KMS-11 (cell line): ENCODE measurements at regions not wholly inside any gene's neighbourhood (a gene's known extent, or its start where the extent isn't known, plus 50 kb on each side); places are given as distances from the start of the nearest gene placed in this dataset.

Source experiments
- H2AFZ ChIP-seq: fragments of 200-600 bp; sonication (generic); 2 replicates; pipeline ENCODE4 v1.6.1; 2016; ENCODE audit warnings: antibody characterized with exemption, mixed run types, low read depth
- H3K27ac ChIP-seq: fragments of 200-600 bp; sonication (generic); 2 replicates; pipeline ENCODE4 v1.6.1; 2016; ENCODE audit warnings: mild to moderate bottlenecking, mixed run types
- H3K27me3 ChIP-seq: fragments of 200-600 bp; sonication (generic); 2 replicates; pipeline ENCODE4 v1.6.1; 2017; ENCODE audit warnings: mild to moderate bottlenecking, low read depth, mixed run types, moderate library complexity; ENCODE audit not compliant: insufficient read depth
- H3K36me3 ChIP-seq: fragments of 200-600 bp; sonication (generic); 2 replicates; pipeline ENCODE4 v1.6.1; 2017; ENCODE audit warnings: mild to moderate bottlenecking, mixed run types; ENCODE audit not compliant: insufficient read depth
- H3K4me1 ChIP-seq: fragments of 200-600 bp; sonication (generic); 2 replicates; pipeline ENCODE4 v1.6.1; 2016; ENCODE audit warnings: mild to moderate bottlenecking, low read depth, mixed run types; ENCODE audit not compliant: poor library complexity, severe bottlenecking
- H3K4me2 ChIP-seq: fragments of 200-600 bp; sonication (generic); 2 replicates; pipeline ENCODE4 v1.7.0; 2016; ENCODE audit warnings: mild to moderate bottlenecking, mixed run types
- H3K4me3 ChIP-seq: fragments of 200-600 bp; sonication (generic); IDR thresholded peaks from 2 replicates; pipeline ENCODE4 v1.6.1; 2017; ENCODE audit warnings: low read depth, low read length, mixed read lengths; ENCODE audit not compliant: insufficient read depth
- H3K79me2 ChIP-seq: fragments of 200-600 bp; sonication (generic); 2 replicates; pipeline ENCODE4 v1.6.1; 2016; ENCODE audit warnings: low read depth, mixed run types; ENCODE audit not compliant: insufficient read depth
- H3K9ac ChIP-seq: fragments of 200-600 bp; sonication (generic); 2 replicates; pipeline ENCODE4 v1.6.1; 2016; ENCODE audit warnings: mild to moderate bottlenecking, mixed run types
- H4K20me1 ChIP-seq: fragments of 200-600 bp; sonication (generic); 2 replicates; pipeline ENCODE4 v1.6.1; 2016; ENCODE audit warnings: mild to moderate bottlenecking, mixed run types; ENCODE audit not compliant: insufficient read depth
- TF ChIP-seq, protein P1 (sequence below): fragments of 200-600 bp; sonication (generic); conservative IDR thresholded peaks from 2 replicates; pipeline ENCODE4 v1.6.1; 2017; ENCODE audit warnings: low read depth, mild to moderate bottlenecking, antibody characterized with exemption, low read length, moderate library complexity, mixed read lengths

DNA sequence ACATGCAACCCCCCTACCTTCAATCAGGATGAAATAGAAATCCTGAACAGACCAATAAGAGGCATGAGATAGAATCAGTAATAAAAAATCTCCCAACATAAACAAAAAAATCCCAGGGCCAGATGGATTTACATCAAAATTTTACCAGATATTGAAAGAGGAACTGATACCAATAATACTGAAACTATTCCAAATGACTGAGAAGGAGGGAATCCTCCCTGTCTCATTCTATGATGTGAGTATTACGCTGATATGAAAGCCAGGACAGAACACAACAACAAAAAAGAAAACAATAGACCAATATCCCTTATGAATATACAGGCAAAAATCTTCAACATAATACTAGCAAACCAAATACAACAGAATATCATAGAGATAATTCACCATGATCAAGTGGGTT lies 109.0 kb upstream of the SMC2 start:
- H3K4me1 ChIP-seq, result no peaks in the 10 kb centered on the region
- H3K4me2 ChIP-seq, result no peak overlapping the region
- H2AFZ ChIP-seq, result no peak overlapping the region
- TF ChIP-seq, protein P1, sequence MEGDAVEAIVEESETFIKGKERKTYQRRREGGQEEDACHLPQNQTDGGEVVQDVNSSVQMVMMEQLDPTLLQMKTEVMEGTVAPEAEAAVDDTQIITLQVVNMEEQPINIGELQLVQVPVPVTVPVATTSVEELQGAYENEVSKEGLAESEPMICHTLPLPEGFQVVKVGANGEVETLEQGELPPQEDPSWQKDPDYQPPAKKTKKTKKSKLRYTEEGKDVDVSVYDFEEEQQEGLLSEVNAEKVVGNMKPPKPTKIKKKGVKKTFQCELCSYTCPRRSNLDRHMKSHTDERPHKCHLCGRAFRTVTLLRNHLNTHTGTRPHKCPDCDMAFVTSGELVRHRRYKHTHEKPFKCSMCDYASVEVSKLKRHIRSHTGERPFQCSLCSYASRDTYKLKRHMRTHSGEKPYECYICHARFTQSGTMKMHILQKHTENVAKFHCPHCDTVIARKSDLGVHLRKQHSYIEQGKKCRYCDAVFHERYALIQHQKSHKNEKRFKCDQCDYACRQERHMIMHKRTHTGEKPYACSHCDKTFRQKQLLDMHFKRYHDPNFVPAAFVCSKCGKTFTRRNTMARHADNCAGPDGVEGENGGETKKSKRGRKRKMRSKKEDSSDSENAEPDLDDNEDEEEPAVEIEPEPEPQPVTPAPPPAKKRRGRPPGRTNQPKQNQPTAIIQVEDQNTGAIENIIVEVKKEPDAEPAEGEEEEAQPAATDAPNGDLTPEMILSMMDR, result no peak
- no peak overlapping the region for H3K27ac ChIP-seq
- H3K27me3 ChIP-seq, result no peaks in the 10 kb centered on the region
- no peak overlapping the region for H3K4me3 ChIP-seq
- no peaks in the 10 kb centered on the region for H3K79me2 ChIP-seq
- H4K20me1 ChIP-seq, result no peaks in the 10 kb centered on the region
- H3K9ac ChIP-seq, result no peak overlapping the region
- no peaks in the 10 kb centered on the region for H3K36me3 ChIP-seq

DNA sequence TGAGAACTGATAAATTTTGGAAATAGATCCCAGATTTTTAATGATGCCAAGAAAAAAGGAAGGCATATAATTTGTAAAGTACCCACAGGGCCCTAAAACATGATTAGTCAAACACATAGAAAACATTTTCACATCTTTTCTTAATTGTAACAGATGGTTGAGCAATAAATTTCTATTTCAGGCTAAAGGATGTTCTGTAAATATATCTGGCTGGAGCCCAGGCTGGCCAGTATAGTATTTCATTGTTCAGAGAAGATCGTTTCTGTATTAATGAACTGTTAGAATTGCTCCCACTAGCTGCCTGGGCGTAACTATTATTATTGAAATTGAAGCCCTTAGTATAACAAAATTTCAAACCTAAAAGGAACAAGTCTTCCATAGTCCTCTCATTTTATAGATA lies 105.3 kb upstream of the SMC2 start:
- H3K79me2 ChIP-seq, result no peaks in the 10 kb centered on the region
- no peak overlapping the region for H3K4me3 ChIP-seq
- H3K9ac ChIP-seq, result no peak overlapping the region
- H2AFZ ChIP-seq, result no peak overlapping the region
- no peak overlapping the region for H3K4me2 ChIP-seq
- H3K27ac ChIP-seq, result no peak overlapping the region
- H3K27me3 ChIP-seq, result no peaks in the 10 kb centered on the region
- no peaks in the 10 kb centered on the region for H3K36me3 ChIP-seq
- H3K4me1 ChIP-seq, result no peaks in the 10 kb centered on the region
- TF ChIP-seq, protein P1, result no peak
- H4K20me1 ChIP-seq, result no peaks in the 10 kb centered on the region

DNA sequence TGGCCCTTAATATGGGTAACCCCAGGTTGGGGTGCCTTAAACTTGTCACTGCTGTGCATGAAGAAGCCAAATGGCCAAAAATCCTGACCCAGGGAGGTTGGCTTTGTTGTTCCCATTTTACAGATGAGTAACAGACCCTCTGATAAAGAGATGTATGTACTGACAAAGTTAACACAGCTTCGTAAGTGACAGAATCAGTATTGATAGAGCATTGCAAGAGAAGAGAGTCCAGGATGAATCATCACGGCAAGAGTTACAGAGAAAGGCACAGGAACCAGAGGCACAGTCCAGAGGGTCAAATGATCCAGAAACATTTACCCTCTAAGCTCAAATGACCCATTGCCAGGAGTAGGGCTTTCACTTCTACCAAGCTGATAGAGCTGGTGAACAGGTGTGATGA lies 103.8 kb upstream of the SMC2 start:
- TF ChIP-seq, protein P1, result no peak
- Histone ChIP-seq H3K79me2 (no peaks in the 10 kb centered on the region), H3K4me1 (no peaks in the 10 kb centered on the region), H3K36me3 (no peaks in the 10 kb centered on the region), H3K27me3 (no peaks in the 10 kb centered on the region), H3K4me2 (no peak overlapping the region), H2AFZ (no peak overlapping the region), H3K9ac (no peak overlapping the region), H3K4me3 (no peak overlapping the region), H4K20me1 (no peaks in the 10 kb centered on the region), H3K27ac (no peak overlapping the region)

DNA sequence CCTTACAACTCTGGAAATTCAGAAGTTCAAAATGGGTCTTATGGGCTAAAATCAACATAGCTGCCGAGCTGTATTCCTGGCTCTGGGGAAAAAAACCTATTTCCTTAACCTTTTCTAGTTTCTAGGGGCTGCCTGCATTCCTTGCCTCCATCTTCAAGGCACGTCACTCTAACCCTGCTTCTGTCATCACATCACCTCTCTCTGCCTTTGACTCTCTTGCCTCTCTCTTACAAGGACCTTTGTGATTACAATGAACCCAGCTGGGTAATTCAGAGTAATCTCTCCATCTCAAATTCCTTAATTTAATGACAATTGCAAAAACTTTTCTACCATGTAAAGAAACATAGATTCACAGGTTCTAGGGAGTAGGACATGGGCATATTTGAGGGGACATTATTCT lies 103.1 kb upstream of the SMC2 start:
- H4K20me1 ChIP-seq, result no peaks in the 10 kb centered on the region
- no peak overlapping the region for H3K27ac ChIP-seq
- H3K36me3 ChIP-seq, result no peaks in the 10 kb centered on the region
- TF ChIP-seq, protein P1, result no peak
- H3K4me2 ChIP-seq, result no peak overlapping the region
- no peaks in the 10 kb centered on the region for H3K4me1 ChIP-seq
- no peaks in the 10 kb centered on the region for H3K79me2 ChIP-seq
- H2AFZ ChIP-seq, result no peak overlapping the region
- H3K27me3 ChIP-seq, result no peaks in the 10 kb centered on the region
- no peak overlapping the region for H3K9ac ChIP-seq
- no peak overlapping the region for H3K4me3 ChIP-seq

DNA sequence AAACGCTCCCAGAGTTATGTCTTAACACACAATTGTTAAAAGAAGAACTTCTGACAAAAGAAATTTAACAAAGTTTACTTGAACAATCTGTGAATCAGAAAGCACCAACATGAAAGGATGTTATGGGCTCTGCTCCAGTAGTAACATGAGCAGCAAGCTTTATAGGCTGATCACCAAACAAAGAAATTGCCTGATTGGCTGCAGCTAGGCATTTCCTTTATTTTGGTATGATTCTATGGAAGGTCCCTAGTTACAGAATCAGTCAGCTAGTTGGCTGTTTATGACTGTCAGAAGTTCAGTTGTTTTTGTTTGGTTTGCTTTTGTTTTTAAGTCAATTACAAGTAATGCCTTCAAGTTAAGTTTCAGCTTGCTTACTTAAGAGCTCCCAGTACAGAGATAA lies 102.4 kb upstream of the SMC2 start:
- Histone ChIP-seq H3K4me1 (no peaks in the 10 kb centered on the region), H3K36me3 (no peaks in the 10 kb centered on the region), H3K27me3 (no peaks in the 10 kb centered on the region), H4K20me1 (no peaks in the 10 kb centered on the region), H2AFZ (no peak overlapping the region), H3K79me2 (no peaks in the 10 kb centered on the region), H3K27ac (no peak overlapping the region), H3K4me3 (no peak overlapping the region), H3K4me2 (no peak overlapping the region), H3K9ac (no peak overlapping the region)
- TF ChIP-seq, protein P1, result no peak
